Astrocyte of the cerebellum (primary cell): ENCODE measurements at regions not wholly inside any gene's neighbourhood (a gene's known extent, or its start where the extent isn't known, plus 50 kb on each side); places are given as distances from the start of the nearest gene placed in this dataset.

Experiments used
- DNase-seq: peaks from one replicate; pipeline ENCODE4 v3.0.0-alpha.2; 2011; ENCODE audit warnings: low read depth
- H3K4me3 ChIP-seq: 2 replicates; pipeline ENCODE4 v1.5.1; 2011; ENCODE audit warnings: mild to moderate bottlenecking, low read depth, low read length, moderate library complexity
- in situ Hi-C: cut with HindIII; loops from 2 replicates; pipeline ENCODE4 v1.10.0; 2017; ENCODE audit warnings: low sequenced_read_pairs
- TF ChIP-seq, protein P1 (sequence below): IDR thresholded peaks from 2 replicates; pipeline ENCODE4 v1.5.1; 2012; ENCODE audit warnings: low read length, low read depth, moderate library complexity, mild to moderate bottlenecking; ENCODE audit errors: missing control alignments

DNA sequence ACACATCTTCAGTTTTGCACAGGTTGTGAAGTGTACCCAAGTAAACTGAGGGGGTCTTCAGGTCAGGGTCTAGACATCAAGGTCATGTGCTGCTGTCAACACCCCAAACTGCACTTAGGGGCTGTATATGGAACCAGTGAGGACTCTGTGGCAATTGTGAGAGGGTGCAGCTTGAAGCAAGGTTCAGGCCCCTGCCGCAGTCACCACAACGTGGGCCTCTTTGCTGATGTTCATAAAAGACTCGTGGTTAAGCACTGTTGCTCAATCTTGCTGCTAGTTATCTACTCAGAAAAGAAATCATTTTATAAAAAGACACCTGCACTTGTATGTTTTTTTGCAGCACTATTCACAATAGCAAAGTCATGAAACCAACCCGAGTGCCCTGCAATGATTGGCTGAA, 907.4 kb downstream of the UQCRFS1 start:
- TF ChIP-seq, protein P1, sequence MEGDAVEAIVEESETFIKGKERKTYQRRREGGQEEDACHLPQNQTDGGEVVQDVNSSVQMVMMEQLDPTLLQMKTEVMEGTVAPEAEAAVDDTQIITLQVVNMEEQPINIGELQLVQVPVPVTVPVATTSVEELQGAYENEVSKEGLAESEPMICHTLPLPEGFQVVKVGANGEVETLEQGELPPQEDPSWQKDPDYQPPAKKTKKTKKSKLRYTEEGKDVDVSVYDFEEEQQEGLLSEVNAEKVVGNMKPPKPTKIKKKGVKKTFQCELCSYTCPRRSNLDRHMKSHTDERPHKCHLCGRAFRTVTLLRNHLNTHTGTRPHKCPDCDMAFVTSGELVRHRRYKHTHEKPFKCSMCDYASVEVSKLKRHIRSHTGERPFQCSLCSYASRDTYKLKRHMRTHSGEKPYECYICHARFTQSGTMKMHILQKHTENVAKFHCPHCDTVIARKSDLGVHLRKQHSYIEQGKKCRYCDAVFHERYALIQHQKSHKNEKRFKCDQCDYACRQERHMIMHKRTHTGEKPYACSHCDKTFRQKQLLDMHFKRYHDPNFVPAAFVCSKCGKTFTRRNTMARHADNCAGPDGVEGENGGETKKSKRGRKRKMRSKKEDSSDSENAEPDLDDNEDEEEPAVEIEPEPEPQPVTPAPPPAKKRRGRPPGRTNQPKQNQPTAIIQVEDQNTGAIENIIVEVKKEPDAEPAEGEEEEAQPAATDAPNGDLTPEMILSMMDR: no peak
- in situ Hi-C loops: no loop called here
- no peak for DNase-seq
- no peak overlapping the region for H3K4me3 ChIP-seq

GRCh38 chr19:28303502-28303901, 909.4 kb downstream of the UQCRFS1 start:
- TF ChIP-seq, protein P1: no peak
- in situ Hi-C loops: no loop called here
- no peak for DNase-seq
- no peak overlapping the region for H3K4me3 ChIP-seq

DNA sequence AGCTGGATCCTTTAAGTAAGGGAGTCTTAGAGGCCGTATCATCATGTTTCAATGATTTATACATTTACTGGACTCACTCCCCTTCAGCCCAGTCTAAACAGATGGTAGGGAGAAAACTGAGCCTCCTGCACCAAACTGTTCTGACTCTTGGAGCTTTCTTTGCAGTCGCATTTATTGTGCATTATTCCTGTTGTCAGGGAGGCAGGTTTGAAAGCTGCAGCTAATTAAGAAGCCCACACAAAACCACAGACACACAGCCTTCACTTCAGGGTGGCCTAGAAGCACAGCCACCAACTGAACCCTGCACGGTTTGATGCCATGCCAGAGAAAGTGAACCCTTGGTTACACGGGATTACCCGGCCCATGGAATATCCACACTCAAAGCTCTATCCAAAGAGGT, 911.0 kb downstream of the UQCRFS1 start:
- no peak for DNase-seq
- H3K4me3 ChIP-seq: no peak overlapping the region
- TF ChIP-seq, protein P1: no peak
- in situ Hi-C loops: no loop called here

DNA sequence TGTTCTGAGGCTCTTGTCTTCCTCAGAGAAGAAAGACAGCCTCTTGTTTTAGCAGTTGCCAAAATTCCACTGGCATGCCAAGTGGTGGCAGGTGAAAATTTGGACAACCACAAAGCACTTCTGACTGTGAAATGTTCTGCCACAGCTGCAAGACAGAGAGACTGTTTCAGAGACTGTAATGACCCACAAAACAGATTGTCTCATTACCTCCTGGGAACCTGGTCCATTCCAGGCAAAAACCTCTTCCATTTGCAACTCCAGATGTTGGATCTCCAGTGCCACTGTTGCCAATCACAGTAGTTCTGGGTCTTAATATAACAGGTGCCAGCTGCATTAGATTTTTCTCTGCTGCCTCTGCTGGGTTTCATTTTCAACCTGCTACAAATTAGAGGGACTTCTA, 911.5 kb downstream of the UQCRFS1 start:
- in situ Hi-C loops: no loop called here
- H3K4me3 ChIP-seq: no peak overlapping the region
- TF ChIP-seq, protein P1: no peak

GRCh38 chr19:28299649-28300048, 913.3 kb downstream of the UQCRFS1 start:
- TF ChIP-seq, protein P1: no peak
- no peak overlapping the region for H3K4me3 ChIP-seq
- DNase-seq: no peak
- in situ Hi-C loops: no loop called here

More for the DNA sequence above, 911.5 kb downstream of the UQCRFS1 start:
- no peak for DNase-seq

DNA sequence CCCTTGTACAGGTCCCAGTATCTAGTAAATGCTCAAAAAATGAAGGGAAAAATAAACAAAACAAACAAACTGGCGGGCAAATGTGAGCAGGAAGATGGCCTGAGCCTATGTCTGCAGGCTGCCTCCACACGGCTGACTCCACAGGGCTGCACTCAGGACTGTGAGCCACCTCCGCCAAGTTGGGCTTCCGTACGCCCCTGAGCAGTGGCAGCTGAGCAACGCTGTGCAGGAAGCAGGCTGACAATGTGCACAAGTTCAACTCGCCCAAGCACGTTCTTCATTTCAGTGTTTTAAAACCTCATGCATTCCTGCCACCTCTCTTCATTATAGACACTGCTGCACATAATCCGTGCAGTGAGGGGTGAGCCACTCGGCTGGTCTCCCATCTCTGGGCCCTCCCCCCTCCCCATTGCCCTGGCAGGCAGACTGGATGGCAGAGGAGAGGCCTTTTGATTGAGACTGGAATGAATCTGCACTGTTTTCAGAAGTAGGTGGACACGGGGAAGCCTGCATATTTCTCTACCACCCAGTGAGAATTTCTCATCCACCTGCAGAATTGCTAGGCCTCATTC, 915.3 kb downstream of the UQCRFS1 start:
- no peak for DNase-seq
- in situ Hi-C loops: no loop called here
- TF ChIP-seq, protein P1: no peak
- H3K4me3 ChIP-seq: no peak overlapping the region

DNA sequence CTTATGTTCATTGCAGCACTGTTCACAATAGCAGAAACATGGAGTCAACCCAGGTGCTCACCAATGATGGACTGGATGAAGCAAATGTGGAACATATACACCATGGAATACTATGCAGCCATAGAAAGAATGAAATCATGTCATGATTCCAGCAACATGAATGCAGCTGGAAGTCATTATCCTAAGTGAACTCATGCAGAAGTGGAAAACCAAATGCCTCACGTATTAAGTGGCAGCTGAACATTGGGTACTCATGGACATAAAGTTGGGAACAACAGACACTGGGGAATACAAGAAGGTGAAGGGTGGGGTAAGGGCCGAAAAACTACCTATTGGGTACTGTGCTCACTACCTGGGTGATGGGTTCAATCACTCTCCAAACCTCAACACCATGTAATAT, 915.9 kb downstream of the UQCRFS1 start:
- H3K4me3 ChIP-seq: no peak overlapping the region
- in situ Hi-C loops: no loop called here
- no peak for DNase-seq
- TF ChIP-seq, protein P1: no peak
